Large intestine (tissue), 3 donors: ENCODE measurements at regions not wholly inside any gene's neighbourhood (a gene's known extent, or its start where the extent isn't known, plus 50 kb on each side); places are given as distances from the start of the nearest gene placed in this dataset.

Experiments
- DNase-seq, 2 donors: peaks; one replicate each; pipeline versions ENCODE4 v3.0.0 to v3.0.0-alpha.2; 2013
- H3K27ac ChIP-seq: one replicate; pipeline ENCODE4 v1.5.1; 2013; ENCODE audit warnings: low read length
- H3K27me3 ChIP-seq: 2 replicates; pipeline ENCODE4 v1.6.1; 2013; ENCODE audit warnings: low read length; ENCODE audit not compliant: control insufficient read depth, insufficient read depth
- H3K36me3 ChIP-seq: 2 replicates; pipeline ENCODE4 v1.6.1; 2013; ENCODE audit warnings: low read length; ENCODE audit not compliant: control insufficient read depth, insufficient read depth
- H3K4me1 ChIP-seq: one replicate; pipeline ENCODE4 v1.6.1; 2013; ENCODE audit warnings: low read length; ENCODE audit not compliant: control insufficient read depth, insufficient read depth
- H3K4me3 ChIP-seq: one replicate; pipeline ENCODE4 v1.5.1; 2013; ENCODE audit warnings: low read length
- H3K9me3 ChIP-seq: one replicate; pipeline ENCODE4 v1.6.1; 2013; ENCODE audit warnings: mild to moderate bottlenecking, low read depth, low read length, moderate library complexity; ENCODE audit not compliant: control insufficient read depth
- WGBS: methylation state at CpG from one replicate; pipeline ENCODE4 v1.1.5; 2013; ENCODE audit warnings: low lambda C conversion rate; ENCODE audit not compliant: insufficient coverage; 5-methylcytosine and 5-hydroxymethylcytosine counted together

DNA sequence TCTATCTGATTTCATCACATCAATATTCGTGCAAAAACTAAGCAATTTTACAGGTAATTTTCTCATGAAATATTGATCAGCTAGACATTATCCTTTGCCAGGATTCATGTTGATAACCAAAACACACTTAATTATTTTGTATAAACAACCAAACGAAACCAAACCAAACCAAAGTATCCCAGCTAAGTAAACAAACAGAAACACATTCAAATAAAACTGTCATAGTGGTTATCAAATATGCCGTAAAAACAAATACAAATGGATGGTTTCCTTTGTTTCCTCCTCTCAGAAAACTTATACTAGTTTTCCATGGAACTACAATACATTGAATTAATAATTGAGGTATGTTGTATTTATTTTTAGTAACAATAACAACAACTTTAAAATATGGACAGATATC is 777.4 kb downstream of the DSC3 start:
- H3K36me3 ChIP-seq, result no peaks in the 10 kb centered on the region
- no peaks in the 10 kb centered on the region for H3K4me1 ChIP-seq
- 88% methylated on average over 1 of the region's 3 CpGs for WGBS
- H3K27ac ChIP-seq, result no peak overlapping the region
- H3K27me3 ChIP-seq, result no peaks in the 10 kb centered on the region
- no peak for DNase-seq
- no peak overlapping the region for H3K4me3 ChIP-seq
- no peaks in the 10 kb centered on the region for H3K9me3 ChIP-seq

DNA sequence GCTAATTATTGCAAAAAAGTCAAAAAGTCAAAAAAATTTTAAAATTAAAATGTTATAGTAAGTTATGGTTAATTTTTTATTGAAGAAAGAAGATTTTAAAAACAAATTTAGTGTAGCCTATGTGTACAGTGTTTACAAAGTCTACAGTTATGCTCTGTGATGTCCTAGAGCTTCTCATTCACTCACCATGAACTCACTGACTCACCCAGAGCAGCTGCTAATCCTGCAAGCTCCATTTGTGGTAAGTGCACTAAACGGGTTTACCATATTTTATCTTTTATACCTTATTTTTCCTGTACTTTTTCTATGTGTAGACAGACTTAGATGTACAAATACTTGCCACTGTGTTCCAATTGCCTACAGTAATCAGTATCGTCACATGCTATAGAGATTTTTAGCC is 788.2 kb downstream of the DSC3 start:
- Histone ChIP-seq H3K27me3 (no peaks in the 10 kb centered on the region), H3K9me3 (no peaks in the 10 kb centered on the region), H3K36me3 (no peaks in the 10 kb centered on the region), H3K4me3 (no peak overlapping the region), H3K4me1 (no peaks in the 10 kb centered on the region), H3K27ac (no peak overlapping the region)
- DNase-seq, result no peak
- 83% methylated on average over 2 of the region's 2 CpGs for WGBS

GRCh38 chr18:30248056-30248455 is 794.5 kb downstream of the DSC3 start:
- Histone ChIP-seq H3K9me3 (no peaks in the 10 kb centered on the region), H3K27me3 (no peaks in the 10 kb centered on the region), H3K27ac (no peak overlapping the region), H3K36me3 (no peaks in the 10 kb centered on the region), H3K4me3 (no peak overlapping the region), H3K4me1 (no peaks in the 10 kb centered on the region)
- no peak for DNase-seq

DNA sequence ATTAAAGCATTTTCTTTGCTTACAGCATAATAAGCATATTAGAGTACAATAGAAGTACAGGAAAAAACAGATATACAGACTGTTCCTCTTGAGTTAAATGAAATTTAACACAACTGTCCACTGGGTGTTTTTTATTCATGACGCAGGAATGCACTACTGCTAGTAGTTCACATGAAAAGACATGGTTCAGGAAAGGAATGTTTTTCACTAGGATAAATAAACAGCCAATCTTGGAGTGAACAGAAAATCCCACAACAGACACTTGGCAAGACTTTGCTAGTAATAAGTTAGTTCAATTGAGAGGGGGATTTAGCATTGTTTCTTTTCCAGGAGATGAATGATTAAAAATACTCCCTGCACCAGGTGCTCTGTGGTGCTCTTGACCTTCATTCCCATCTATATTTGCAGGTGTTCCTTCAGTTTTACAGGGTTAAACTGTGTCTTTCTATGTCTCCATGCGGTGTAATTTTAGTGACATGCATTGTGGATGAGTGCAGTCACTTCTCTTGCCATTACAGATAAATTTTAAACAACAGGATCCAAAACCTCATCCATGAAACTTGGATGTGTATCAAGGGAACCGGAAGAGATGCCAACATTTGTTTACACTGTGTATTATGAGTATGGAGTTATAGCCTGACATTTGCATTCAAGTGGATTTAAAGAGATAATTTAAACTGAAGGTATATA is 796.6 kb downstream of the DSC3 start:
- Histone ChIP-seq H3K9me3 (no peaks in the 10 kb centered on the region), H3K27ac (no peak overlapping the region), H3K27me3 (no peaks in the 10 kb centered on the region), H3K36me3 (no peaks in the 10 kb centered on the region), H3K4me3 (no peak overlapping the region), H3K4me1 (no peaks in the 10 kb centered on the region)
- DNase-seq, result no peak
- no CpG with 5 or more reads among the region's 3 CpGs for WGBS

DNA sequence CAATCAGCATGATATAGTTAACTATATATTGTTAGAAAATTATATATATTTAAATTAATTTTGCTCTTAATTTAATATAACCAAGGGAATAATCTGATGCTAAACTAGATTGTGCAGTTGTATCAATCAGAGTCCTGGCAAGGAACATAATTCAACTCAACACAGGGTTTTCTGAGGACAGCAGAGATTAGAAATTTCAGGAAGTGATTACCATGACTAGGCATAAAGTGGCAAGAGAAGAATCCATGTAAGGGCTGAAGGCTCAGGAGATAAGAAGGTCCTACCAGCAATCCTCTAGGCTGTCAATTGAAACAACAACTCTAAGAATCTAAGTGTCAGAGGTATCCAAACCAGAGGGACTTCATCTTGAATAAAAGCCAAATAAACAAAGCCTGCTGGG is 807.8 kb downstream of the DSC3 start:
- no peaks in the 10 kb centered on the region for H3K27me3 ChIP-seq
- H3K4me3 ChIP-seq, result no peak overlapping the region
- H3K36me3 ChIP-seq, result no peaks in the 10 kb centered on the region
- no peaks in the 10 kb centered on the region for H3K9me3 ChIP-seq
- no peak overlapping the region for H3K27ac ChIP-seq
- no peak for DNase-seq
- no peaks in the 10 kb centered on the region for H3K4me1 ChIP-seq

DNA sequence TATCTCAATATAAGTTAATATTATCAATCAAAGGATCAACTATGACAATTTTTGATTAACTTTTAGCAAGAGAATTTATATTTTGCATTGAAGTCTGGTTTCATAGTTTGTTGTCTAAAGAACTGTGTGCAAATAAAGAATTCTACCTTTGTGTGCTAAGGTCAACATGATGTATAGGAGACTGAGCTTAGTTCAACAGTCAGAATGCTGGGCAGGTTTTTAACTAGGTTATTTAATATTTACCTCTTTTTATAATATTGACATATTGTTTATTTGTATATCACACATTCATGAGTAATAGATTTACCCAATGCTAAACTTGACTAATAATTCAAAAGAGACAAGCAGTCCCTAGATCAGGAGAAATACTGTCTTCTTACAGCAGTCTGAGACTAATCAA is 831.4 kb downstream of the DSC3 start:
- Histone ChIP-seq H3K27me3 (no peaks in the 10 kb centered on the region), H3K4me1 (no peaks in the 10 kb centered on the region), H3K27ac (no peak overlapping the region), H3K36me3 (no peaks in the 10 kb centered on the region), H3K4me3 (no peak overlapping the region), H3K9me3 (no peaks in the 10 kb centered on the region)
- no peak for DNase-seq

- no CpG with 5 or more reads among the region's 1 CpG for WGBS
- Histone ChIP-seq H3K9me3 (no peaks in the 10 kb centered on the region), H3K4me3 (no peak overlapping the region), H3K27ac (no peak overlapping the region), H3K36me3 (no peaks in the 10 kb centered on the region), H3K4me1 (no peaks in the 10 kb centered on the region), H3K27me3 (no peaks in the 10 kb centered on the region)
- no peak for DNase-seq
Observed at GRCh38 chr18:30208546-30208945, 834.0 kb downstream of the DSC3 start.

- H3K9me3 ChIP-seq, result no peaks in the 10 kb centered on the region
- DNase-seq, result no peak
- no peak overlapping the region for H3K4me3 ChIP-seq
- H3K4me1 ChIP-seq, result no peaks in the 10 kb centered on the region
- no peaks in the 10 kb centered on the region for H3K27me3 ChIP-seq
- no peak overlapping the region for H3K27ac ChIP-seq
- H3K36me3 ChIP-seq, result no peaks in the 10 kb centered on the region
- no CpG with 5 or more reads among the region's 3 CpGs for WGBS
Observed at GRCh38 chr18:30192216-30192615, 850.3 kb downstream of the DSC3 start.

GRCh38 chr18:30186245-30186644 is 856.3 kb downstream of the DSC3 start:
- H3K27me3 ChIP-seq, result no peaks in the 10 kb centered on the region
- no peaks in the 10 kb centered on the region for H3K4me1 ChIP-seq
- no peaks in the 10 kb centered on the region for H3K9me3 ChIP-seq
- WGBS, result 94% methylated on average over 2 of the region's 2 CpGs
- no peak overlapping the region for H3K4me3 ChIP-seq
- DNase-seq, result no peak
- no peaks in the 10 kb centered on the region for H3K36me3 ChIP-seq
- no peak overlapping the region for H3K27ac ChIP-seq

- no peak overlapping the region for H3K4me3 ChIP-seq
- DNase-seq, result no peak
- H3K27ac ChIP-seq, result no peak overlapping the region
- H3K27me3 ChIP-seq, result no peaks in the 10 kb centered on the region
- H3K36me3 ChIP-seq, result no peaks in the 10 kb centered on the region
- peaks cover 11% of the 10 kb centered on the region for H3K9me3 ChIP-seq
- no CpG with 5 or more reads among the region's 4 CpGs for WGBS
- H3K4me1 ChIP-seq, result no peaks in the 10 kb centered on the region
Observed at GRCh38 chr18:30177056-30177455, 865.5 kb downstream of the DSC3 start.

- Histone ChIP-seq H3K9me3 (peaks cover 11% of the 10 kb centered on the region), H3K27ac (no peak overlapping the region)
- DNase-seq, result no peak
Observed at GRCh38 chr18:30175621-30176225, 866.8 kb downstream of the DSC3 start.

More at GRCh38 chr18:30175621-30176225, 866.8 kb downstream of the DSC3 start:
- Histone ChIP-seq H3K4me3 (no peak overlapping the region), H3K36me3 (no peaks in the 10 kb centered on the region), H3K4me1 (no peaks in the 10 kb centered on the region), H3K27me3 (no peaks in the 10 kb centered on the region)
- 100% methylated on average over 1 of the region's 19 CpGs for WGBS
